Astrocyte (in vitro differentiated cells and primary cell): ENCODE measurements at regions not wholly inside any gene's neighbourhood (a gene's known extent, or its start where the extent isn't known, plus 50 kb on each side); places are given as distances from the start of the nearest gene placed in this dataset.

ENCODE experiments used
- DNase-seq: peaks from one replicate; pipeline ENCODE4 v3.0.0-alpha.2; 2010; ENCODE audit warnings: low read depth
- FAIRE-seq: peaks from 2 replicates; lab custom pipeline; 2011; peaks lifted over from hg19 to GRCh38; lab: Jason Lieb, UNC
- H2AFZ ChIP-seq: 2 replicates; pipeline ENCODE4 v1.6.0; 2012; ENCODE audit warnings: low read depth, low read length, inconsistent platforms
- H3K27ac ChIP-seq: 2 replicates; pipeline ENCODE4 v1.5.1; 2011; ENCODE audit warnings: low read depth, low read length, inconsistent platforms
- H3K27me3 ChIP-seq: 2 replicates; pipeline ENCODE4 v1.6.0; 2011; ENCODE audit warnings: low read length, inconsistent platforms; ENCODE audit not compliant: insufficient read depth
- H3K36me3 ChIP-seq: 2 replicates; pipeline ENCODE4 v1.5.1; 2011; ENCODE audit warnings: low read length, inconsistent platforms; ENCODE audit not compliant: insufficient read depth
- H3K4me1 ChIP-seq: 2 replicates; pipeline ENCODE4 v1.5.1; 2011; ENCODE audit warnings: low read length, inconsistent platforms; ENCODE audit not compliant: insufficient read depth
- H3K4me2 ChIP-seq: 2 replicates; pipeline ENCODE4 v1.6.0; 2012; ENCODE audit warnings: low read length, inconsistent platforms
- H3K4me3 ChIP-seq: 2 replicates; pipeline ENCODE4 v1.5.1; 2011; ENCODE audit warnings: low read depth, mild to moderate bottlenecking, low read length, inconsistent platforms; ENCODE audit not compliant: insufficient read depth
- H3K79me2 ChIP-seq: 2 replicates; pipeline ENCODE4 v1.6.0; 2012; ENCODE audit warnings: mild to moderate bottlenecking, low read length, inconsistent platforms; ENCODE audit not compliant: insufficient read depth
- H3K9ac ChIP-seq: 2 replicates; pipeline ENCODE4 v1.6.0; 2012; ENCODE audit warnings: mild to moderate bottlenecking, low read length, inconsistent platforms
- H3K9me3 ChIP-seq: 2 replicates; pipeline ENCODE4 v1.5.1; 2012; ENCODE audit warnings: low read depth, mild to moderate bottlenecking, low read length, inconsistent platforms; ENCODE audit not compliant: insufficient read depth
- H4K20me1 ChIP-seq: 2 replicates; pipeline ENCODE4 v1.6.0; 2012; ENCODE audit warnings: low read length, inconsistent platforms; ENCODE audit not compliant: insufficient read depth
- H3K27ac Mint-ChIP-seq: one replicate; pipeline ENCODE4 v1.8.0; 2021; ENCODE audit warnings: mild to moderate bottlenecking, mixed read lengths; ENCODE audit not compliant: unreplicated experiment
- H3K27me3 Mint-ChIP-seq: one replicate; pipeline ENCODE4 v1.8.0; 2021; ENCODE audit warnings: low read depth, mixed read lengths; ENCODE audit not compliant: unreplicated experiment
- H3K36me3 Mint-ChIP-seq: one replicate; pipeline ENCODE4 v1.8.0; 2021; ENCODE audit warnings: low read depth, mixed read lengths; ENCODE audit not compliant: unreplicated experiment
- H3K4me1 Mint-ChIP-seq: one replicate; pipeline ENCODE4 v1.8.0; 2021; ENCODE audit warnings: low read depth, mixed read lengths; ENCODE audit not compliant: unreplicated experiment
- H3K4me3 Mint-ChIP-seq: one replicate; pipeline ENCODE4 v1.8.0; 2021; ENCODE audit warnings: mild to moderate bottlenecking, moderate library complexity, mixed read lengths; ENCODE audit not compliant: unreplicated experiment
- H3K9me3 Mint-ChIP-seq: one replicate; pipeline ENCODE4 v1.8.0; 2021; ENCODE audit warnings: mild to moderate bottlenecking, mixed read lengths; ENCODE audit not compliant: unreplicated experiment
- CTCF ChIP-seq: IDR thresholded peaks from 2 replicates; pipeline ENCODE4 v1.5.1; 2011; ENCODE audit warnings: low read depth, mild to moderate bottlenecking, inconsistent platforms, low read length, moderate library complexity; ENCODE audit not compliant: insufficient read depth
- EZH2 ChIP-seq: IDR thresholded peaks from 2 replicates; pipeline ENCODE4 v1.6.1; 2012; ENCODE audit warnings: mild to moderate bottlenecking, low read length, inconsistent platforms; ENCODE audit not compliant: insufficient read depth

- Histone ChIP-seq H3K4me1 (no peaks in the 10 kb centered on the region), H2AFZ (no peak overlapping the region), H3K4me3 (no peak overlapping the region), H3K27ac (no peak overlapping the region), H3K36me3 (no peaks in the 10 kb centered on the region), H3K4me2 (no peak overlapping the region), H3K9me3 (no peaks in the 10 kb centered on the region), H4K20me1 (no peaks in the 10 kb centered on the region), H3K27me3 (no peaks in the 10 kb centered on the region), H3K79me2 (no peaks in the 10 kb centered on the region), H3K9ac (no peak overlapping the region)
- Mint-ChIP-seq H3K4me1 (no peaks in the 10 kb centered on the region), H3K4me3 (no peak overlapping the region), H3K36me3 (no peaks in the 10 kb centered on the region), H3K9me3 (peaks cover 7% of the 10 kb centered on the region), H3K27ac (no peak overlapping the region), H3K27me3 (peaks cover 27% of the 10 kb centered on the region)
- no peak for FAIRE-seq
- no peak for TF ChIP-seq CTCF
- no peak for TF ChIP-seq EZH2
- no peak for DNase-seq
These were observed 171.4 kb downstream of the KIF26A start for GRCh38 chr14:104309657-104310369.

GRCh38 chr14:104311358-104311757 is 173.0 kb downstream of the KIF26A start:
- DNase-seq = no peak
- no peak overlapping the region for H3K4me3 ChIP-seq
- H2AFZ ChIP-seq = no peak overlapping the region
- H3K4me1 ChIP-seq = no peaks in the 10 kb centered on the region
- Mint-ChIP-seq H3K9me3 (peaks cover 7% of the 10 kb centered on the region), H3K36me3 (no peaks in the 10 kb centered on the region), H3K4me1 (no peaks in the 10 kb centered on the region), H3K4me3 (no peak overlapping the region), H3K27me3 (peaks cover 28% of the 10 kb centered on the region), H3K27ac (no peak overlapping the region)
- H3K9me3 ChIP-seq = no peaks in the 10 kb centered on the region
- no peaks in the 10 kb centered on the region for H4K20me1 ChIP-seq
- no peak overlapping the region for H3K9ac ChIP-seq
- no peak for FAIRE-seq
- H3K27ac ChIP-seq = no peak overlapping the region
- no peaks in the 10 kb centered on the region for H3K27me3 ChIP-seq
- H3K4me2 ChIP-seq = no peak overlapping the region
- TF ChIP-seq CTCF (no peak), EZH2 (no peak)
- H3K79me2 ChIP-seq = no peaks in the 10 kb centered on the region
- no peaks in the 10 kb centered on the region for H3K36me3 ChIP-seq

GRCh38 chr14:104313674-104314073 is 175.3 kb downstream of the KIF26A start:
- Histone ChIP-seq H3K9me3 (no peaks in the 10 kb centered on the region), H3K4me2 (no peak overlapping the region), H3K27me3 (no peaks in the 10 kb centered on the region), H3K27ac (no peak overlapping the region), H3K4me3 (no peak overlapping the region), H4K20me1 (no peaks in the 10 kb centered on the region), H3K9ac (no peak overlapping the region), H3K36me3 (no peaks in the 10 kb centered on the region), H3K4me1 (no peaks in the 10 kb centered on the region), H3K79me2 (no peaks in the 10 kb centered on the region), H2AFZ (no peak overlapping the region)
- peaks cover 7% of the 10 kb centered on the region for H3K9me3 Mint-ChIP-seq
- no peak for DNase-seq
- TF ChIP-seq EZH2 (no peak), CTCF (no peak)
- H3K36me3 Mint-ChIP-seq = no peaks in the 10 kb centered on the region
- no peak overlapping the region for H3K27ac Mint-ChIP-seq
- no peaks in the 10 kb centered on the region for H3K4me1 Mint-ChIP-seq
- H3K27me3 Mint-ChIP-seq = peaks cover 33% of the 10 kb centered on the region
- no peak for FAIRE-seq
- H3K4me3 Mint-ChIP-seq = no peak overlapping the region
